Progenitor cell of endocrine pancreas (in vitro differentiated cells): ENCODE measurements at regions not wholly inside any gene's neighbourhood (a gene's known extent, or its start where the extent isn't known, plus 50 kb on each side); places are given as distances from the start of the nearest gene placed in this dataset.

Experiments used
- DNase-seq: peaks from one replicate; pipeline ENCODE4 v3.0.0; 2021; ENCODE audit warnings: low spot score; ENCODE audit not compliant: unreplicated experiment
- H3K27ac Mint-ChIP-seq: 2 replicates; pipeline ENCODE4 v1.8.0; 2021; ENCODE audit warnings: mild to moderate bottlenecking, moderate library complexity, mixed read lengths
- H3K27me3 Mint-ChIP-seq: 2 replicates; pipeline ENCODE4 v1.8.0; 2021; ENCODE audit warnings: mixed read lengths
- H3K36me3 Mint-ChIP-seq: 2 replicates; pipeline ENCODE4 v1.8.0; 2022; ENCODE audit warnings: mixed read lengths; ENCODE audit not compliant: insufficient read depth
- H3K4me1 Mint-ChIP-seq: 2 replicates; pipeline ENCODE4 v1.8.0; 2021; ENCODE audit warnings: low read depth, mixed read lengths
- H3K4me3 Mint-ChIP-seq: 2 replicates; pipeline ENCODE4 v1.8.0; 2021; ENCODE audit warnings: low read depth, mild to moderate bottlenecking, moderate library complexity, mixed read lengths
- H3K9me3 Mint-ChIP-seq: 2 replicates; pipeline ENCODE4 v1.8.0; 2021; ENCODE audit warnings: low read depth, mixed read lengths
- TF ChIP-seq, protein P1 (sequence below): fragments of 200-600 bp; sonication (generic); IDR thresholded peaks from one replicate; pipeline ENCODE4 v1.5.0; 2021; ENCODE audit warnings: antibody characterized with exemption, mild to moderate bottlenecking; ENCODE audit not compliant: unreplicated experiment

DNA sequence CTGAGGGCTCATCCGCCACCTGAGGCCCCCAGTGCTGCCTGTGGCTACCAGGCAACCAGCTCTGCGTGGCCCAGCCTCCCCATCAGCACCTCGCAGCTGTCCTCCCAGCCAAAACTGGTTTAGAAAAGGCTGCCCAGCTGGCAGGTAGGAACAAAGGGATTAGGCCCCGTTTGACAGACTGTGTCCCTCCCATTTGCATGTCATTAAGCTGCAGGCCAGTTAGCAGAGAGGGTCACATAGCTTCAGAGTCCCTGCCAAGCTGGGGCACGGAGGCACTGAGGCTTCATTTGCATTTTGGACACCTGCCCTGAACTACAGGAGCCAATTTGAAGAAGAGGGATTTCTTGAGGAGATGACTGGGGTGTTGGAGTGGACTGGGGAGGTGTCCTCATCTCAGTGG is 177.9 kb downstream of the TLE3 start:
- no peak for DNase-seq
- peaks cover 1% of the 10 kb centered on the region for H3K36me3 Mint-ChIP-seq
- no peak overlapping the region for H3K27ac Mint-ChIP-seq
- H3K9me3 Mint-ChIP-seq: peaks cover 12% of the 10 kb centered on the region
- H3K4me3 Mint-ChIP-seq: no peak overlapping the region
- TF ChIP-seq, protein P1, sequence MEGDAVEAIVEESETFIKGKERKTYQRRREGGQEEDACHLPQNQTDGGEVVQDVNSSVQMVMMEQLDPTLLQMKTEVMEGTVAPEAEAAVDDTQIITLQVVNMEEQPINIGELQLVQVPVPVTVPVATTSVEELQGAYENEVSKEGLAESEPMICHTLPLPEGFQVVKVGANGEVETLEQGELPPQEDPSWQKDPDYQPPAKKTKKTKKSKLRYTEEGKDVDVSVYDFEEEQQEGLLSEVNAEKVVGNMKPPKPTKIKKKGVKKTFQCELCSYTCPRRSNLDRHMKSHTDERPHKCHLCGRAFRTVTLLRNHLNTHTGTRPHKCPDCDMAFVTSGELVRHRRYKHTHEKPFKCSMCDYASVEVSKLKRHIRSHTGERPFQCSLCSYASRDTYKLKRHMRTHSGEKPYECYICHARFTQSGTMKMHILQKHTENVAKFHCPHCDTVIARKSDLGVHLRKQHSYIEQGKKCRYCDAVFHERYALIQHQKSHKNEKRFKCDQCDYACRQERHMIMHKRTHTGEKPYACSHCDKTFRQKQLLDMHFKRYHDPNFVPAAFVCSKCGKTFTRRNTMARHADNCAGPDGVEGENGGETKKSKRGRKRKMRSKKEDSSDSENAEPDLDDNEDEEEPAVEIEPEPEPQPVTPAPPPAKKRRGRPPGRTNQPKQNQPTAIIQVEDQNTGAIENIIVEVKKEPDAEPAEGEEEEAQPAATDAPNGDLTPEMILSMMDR: no peak
- H3K4me1 Mint-ChIP-seq: no peaks in the 10 kb centered on the region
- H3K27me3 Mint-ChIP-seq: peaks cover 27% of the 10 kb centered on the region

DNA sequence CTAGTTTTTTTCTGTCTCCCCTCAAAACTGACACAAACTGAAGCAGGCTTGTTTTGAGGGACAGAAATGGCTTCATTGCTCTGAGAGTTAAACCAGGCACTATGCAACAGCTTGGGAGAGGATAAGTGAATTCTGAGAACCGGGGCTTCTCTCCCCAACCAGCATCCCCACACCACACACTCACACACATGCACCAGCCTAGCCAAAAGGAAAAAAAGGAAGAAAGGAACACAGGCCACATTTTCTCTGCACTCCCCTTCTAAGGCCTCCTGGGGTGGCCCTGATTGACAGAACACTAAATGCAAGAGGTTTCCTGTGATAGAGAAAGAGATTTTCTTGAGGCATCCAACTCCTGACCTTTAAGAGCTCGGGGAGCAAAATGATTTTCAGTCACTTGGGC is 177.5 kb downstream of the TLE3 start:
- Mint-ChIP-seq H3K9me3 (peaks cover 13% of the 10 kb centered on the region), H3K36me3 (peaks cover 1% of the 10 kb centered on the region), H3K27ac (no peak overlapping the region), H3K4me1 (no peaks in the 10 kb centered on the region), H3K27me3 (peaks cover 27% of the 10 kb centered on the region), H3K4me3 (no peak overlapping the region)
- TF ChIP-seq, protein P1: no peak
- DNase-seq: no peak

DNA sequence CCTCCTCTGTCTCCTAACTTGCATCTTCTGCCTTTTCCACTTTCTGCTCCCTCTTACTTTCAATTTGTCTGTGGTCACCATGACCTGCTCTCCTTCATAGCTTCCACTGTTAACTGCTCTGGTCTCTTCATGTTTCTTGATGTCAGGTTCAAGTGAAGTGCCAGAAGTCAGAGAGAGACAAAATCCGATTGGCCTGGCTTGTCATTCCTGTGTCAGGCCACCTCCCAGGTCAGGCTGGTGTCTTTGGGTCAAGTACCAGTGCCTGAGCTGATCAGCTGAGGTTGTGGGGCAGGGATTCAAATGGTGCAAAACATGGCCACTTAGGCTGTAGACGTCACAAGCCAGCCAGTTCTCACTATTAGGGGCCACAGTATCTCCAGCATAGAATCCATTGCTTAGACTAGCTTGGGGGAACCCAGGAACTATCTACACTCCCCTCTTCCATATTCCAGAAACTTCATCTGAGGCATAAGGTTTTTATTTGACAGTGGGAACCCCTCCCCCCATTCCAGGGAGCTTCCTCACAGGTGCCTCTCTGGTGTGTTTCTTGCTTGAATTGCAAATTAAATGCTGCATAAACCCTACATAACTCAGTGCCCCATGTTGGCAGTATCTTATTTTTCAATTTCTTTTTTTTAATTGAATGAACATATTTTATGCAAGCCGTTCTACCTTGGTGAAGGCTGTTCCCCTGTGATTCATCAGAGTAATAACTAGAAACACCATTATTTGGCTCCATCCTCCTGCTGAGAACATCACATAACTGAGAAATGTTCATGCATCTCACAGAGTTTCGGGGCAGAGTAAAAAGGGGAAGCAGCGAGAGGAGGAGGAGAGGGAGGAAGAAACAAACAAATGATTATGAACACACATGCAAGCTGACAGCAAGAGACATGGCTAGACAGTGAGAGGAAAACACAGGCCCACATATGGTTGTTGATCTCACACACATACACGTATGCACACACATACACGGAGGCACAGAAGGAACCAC is 175.8 kb downstream of the TLE3 start:
- TF ChIP-seq, protein P1: no peak
- H3K4me1 Mint-ChIP-seq: no peaks in the 10 kb centered on the region
- H3K27me3 Mint-ChIP-seq: peaks cover 20% of the 10 kb centered on the region
- H3K9me3 Mint-ChIP-seq: peaks cover 16% of the 10 kb centered on the region
- no peak for DNase-seq
- no peak overlapping the region for H3K27ac Mint-ChIP-seq
- no peak overlapping the region for H3K4me3 Mint-ChIP-seq
- H3K36me3 Mint-ChIP-seq: peaks cover 1% of the 10 kb centered on the region

DNA sequence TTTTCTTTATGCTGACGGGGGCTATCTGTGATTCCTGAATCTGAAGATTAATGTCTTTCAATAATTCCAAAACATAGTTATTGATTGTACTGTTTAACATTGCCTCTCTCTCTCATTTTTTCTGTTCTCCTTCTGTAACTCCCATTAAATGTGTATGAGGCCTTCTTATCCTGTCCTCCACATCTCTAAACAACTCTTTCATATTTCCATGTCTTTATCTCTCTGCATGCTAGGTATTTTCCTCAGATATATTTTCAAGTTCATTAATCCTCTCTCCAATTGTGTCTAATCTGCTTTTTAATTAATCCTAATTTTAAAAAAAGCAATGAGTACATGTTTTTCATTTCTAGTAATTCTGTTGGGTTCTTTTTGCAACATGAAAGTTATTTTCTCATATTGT is 173.2 kb downstream of the TLE3 start:
- no peak overlapping the region for H3K27ac Mint-ChIP-seq
- H3K4me1 Mint-ChIP-seq: no peaks in the 10 kb centered on the region
- peaks cover 3% of the 10 kb centered on the region for H3K36me3 Mint-ChIP-seq
- TF ChIP-seq, protein P1: no peak
- no peak for DNase-seq
- H3K4me3 Mint-ChIP-seq: no peak overlapping the region
- H3K9me3 Mint-ChIP-seq: peaks cover 24% of the 10 kb centered on the region
- peaks cover 15% of the 10 kb centered on the region for H3K27me3 Mint-ChIP-seq

DNA sequence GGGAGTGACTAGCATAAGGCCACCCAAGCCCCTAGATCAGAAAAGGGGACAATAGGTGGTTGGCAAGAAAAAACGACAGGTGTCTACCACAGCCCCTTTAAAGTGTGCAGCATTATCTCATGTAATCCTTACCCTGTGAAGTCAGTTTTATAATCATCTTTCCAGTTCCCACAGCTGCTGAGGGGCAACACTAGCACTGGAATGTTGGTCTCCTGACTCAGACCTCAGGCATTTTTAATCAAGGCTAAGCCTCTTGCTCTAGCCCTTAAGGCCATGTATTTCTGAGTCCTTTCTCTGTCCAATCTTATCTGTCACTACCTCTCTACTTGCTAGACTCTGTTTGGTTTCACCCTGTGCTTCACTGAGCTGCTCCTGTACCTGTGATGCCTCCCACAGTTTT is 171.7 kb downstream of the TLE3 start:
- Mint-ChIP-seq H3K4me3 (no peak overlapping the region), H3K27me3 (peaks cover 9% of the 10 kb centered on the region), H3K9me3 (peaks cover 27% of the 10 kb centered on the region), H3K4me1 (no peaks in the 10 kb centered on the region), H3K36me3 (peaks cover 3% of the 10 kb centered on the region), H3K27ac (no peak overlapping the region)
- no peak for DNase-seq
- TF ChIP-seq, protein P1: no peak
